HEK293 (cell line): ENCODE measurements at regions not wholly inside any gene's neighbourhood (a gene's known extent, or its start where the extent isn't known, plus 50 kb on each side); places are given as distances from the start of the nearest gene placed in this dataset.
A peak's percentile ranks its signal among the peaks of the same experiment; 100 is the strongest.

Experiments
- CTCF ChIA-PET: fragments of 350-600 bp; formaldehyde crosslinking; extraction: SDS; loops from one replicate; lab custom pipeline; 2021; ENCODE audit warnings: antibody characterized with exemption; lab: Yijun Ruan, JAX
- POLR2A ChIA-PET: fragments of 300-600 bp; formaldehyde crosslinking; extraction: SDS; loops from one replicate; lab custom pipeline; 2020; ENCODE audit warnings: antibody characterized with exemption, inconsistent platforms; lab: Yijun Ruan, JAX
- H3K27ac ChIP-seq: fragments of 200-500 bp; sonication (Bioruptor generic); 2 replicates; pipeline ENCODE4 v1.5.1; 2014; ENCODE audit warnings: low read depth, low read length, control low read depth, inconsistent platforms; ENCODE audit errors: extremely low read depth
- H3K36me3 ChIP-seq, 2 experiments: fragments of 200-500 bp in 1 of 2; sonication (Bioruptor generic) in 1 of 2; 1 replicate in 1 of 2; 2 replicates in 1 of 2; pipeline ENCODE4 v1.5.1; 2014 to 2017; ENCODE audit warnings: inconsistent platforms in 2 of 2, low read length in 2 of 2; ENCODE audit not compliant: control insufficient read depth in 2 of 2, insufficient read depth in 1 of 2
- H3K4me1 ChIP-seq: fragments of 200-500 bp; sonication (Bioruptor generic); 2 replicates; pipeline ENCODE4 v1.5.1; 2014; ENCODE audit warnings: mild to moderate bottlenecking, low read length, inconsistent platforms; ENCODE audit not compliant: control insufficient read depth, insufficient read depth
- H3K4me3 ChIP-seq: 2 replicates; pipeline ENCODE4 v1.5.1; 2011; ENCODE audit warnings: low read depth, mild to moderate bottlenecking, control low read depth, low read length, moderate library complexity
- H3K9me3 ChIP-seq: fragments of 200-500 bp; sonication (Bioruptor generic); 2 replicates; pipeline ENCODE4 v1.5.1; 2014; ENCODE audit warnings: low read depth, low read length, inconsistent platforms; ENCODE audit not compliant: control insufficient read depth, insufficient read depth
- FEZF1 ChIP-seq: fragments of 450-650 bp; formaldehyde crosslinking; IDR thresholded peaks from 2 replicates; pipeline ENCODE4 v1.5.1; 2016; ENCODE audit warnings: missing biosample characterization, missing genetic modification characterization
- PRDM6 ChIP-seq: fragments of 450-650 bp; formaldehyde crosslinking; IDR thresholded peaks from 2 replicates; pipeline ENCODE4 v1.5.1; 2017; ENCODE audit warnings: missing biosample characterization, missing genetic modification characterization
- TRIM28 ChIP-seq: IDR thresholded peaks from 2 replicates; pipeline ENCODE4 v1.6.1; 2011; ENCODE audit warnings: low read length, control low read depth, borderline replicate concordance
- ZBTB1 ChIP-seq: fragments of 450-650 bp; formaldehyde crosslinking; IDR thresholded peaks from 2 replicates; pipeline ENCODE4 v1.5.1; 2016; ENCODE audit warnings: missing biosample characterization, missing genetic modification characterization
- ZBTB20 ChIP-seq: fragments of 450-650 bp; formaldehyde crosslinking; IDR thresholded peaks from 2 replicates; pipeline ENCODE4 v1.5.1; 2016; ENCODE audit warnings: missing biosample characterization, missing genetic modification characterization
- ZFP41 ChIP-seq: fragments of 450-650 bp; formaldehyde crosslinking; IDR thresholded peaks from 2 replicates; pipeline ENCODE4 v1.5.1; 2016; ENCODE audit warnings: missing biosample characterization, missing genetic modification characterization, borderline replicate concordance
- ZNF174 ChIP-seq: fragments of 450-650 bp; formaldehyde crosslinking; IDR thresholded peaks from 2 replicates; pipeline ENCODE4 v1.5.0; 2017; ENCODE audit warnings: missing biosample characterization, mild to moderate bottlenecking, missing genetic modification characterization
- ZNF184 ChIP-seq: fragments of 450-650 bp; IDR thresholded peaks from 2 replicates; pipeline ENCODE4 v1.5.1; 2018; ENCODE audit warnings: missing biosample characterization, mild to moderate bottlenecking, missing genetic modification characterization
- ZNF248 ChIP-seq: fragments of 450-650 bp; formaldehyde crosslinking; IDR thresholded peaks from 2 replicates; pipeline ENCODE4 v1.5.1; 2017; ENCODE audit warnings: missing biosample characterization, missing genetic modification characterization
- ZNF571 ChIP-seq: fragments of 450-650 bp; formaldehyde crosslinking; IDR thresholded peaks from 2 replicates; pipeline ENCODE4 v1.5.0; 2017; ENCODE audit warnings: missing biosample characterization, missing genetic modification characterization
- ZNF580 ChIP-seq: fragments of 450-650 bp; formaldehyde crosslinking; IDR thresholded peaks from 2 replicates; pipeline ENCODE4 v1.5.1; 2016; ENCODE audit warnings: missing biosample characterization, missing genetic modification characterization
- ZNF660 ChIP-seq: fragments of 450-650 bp; IDR thresholded peaks from 2 replicates; pipeline ENCODE4 v1.5.1; 2018; ENCODE audit warnings: missing biosample characterization, mild to moderate bottlenecking, missing genetic modification characterization
- ZNF843 ChIP-seq: fragments of 450-650 bp; formaldehyde crosslinking; IDR thresholded peaks from 2 replicates; pipeline ENCODE4 v1.5.1; 2016; ENCODE audit warnings: missing biosample characterization, missing genetic modification characterization
- TF ChIP-seq, protein P1 (sequence below): fragments of 450-650 bp; formaldehyde crosslinking; IDR thresholded peaks from 2 replicates; pipeline ENCODE4 v1.5.1; 2016; ENCODE audit warnings: missing biosample characterization, missing genetic modification characterization
- TF ChIP-seq, protein P2 (sequence below): fragments of 450-650 bp; IDR thresholded peaks from 2 replicates; pipeline ENCODE4 v1.5.1; 2018; ENCODE audit warnings: missing biosample characterization, missing genetic modification characterization
- TF ChIP-seq, protein P3 (sequence below): fragments of 450-650 bp; formaldehyde crosslinking; conservative IDR thresholded peaks from 2 replicates; pipeline ENCODE4 v1.5.1; 2016; ENCODE audit warnings: low read depth, missing biosample characterization, missing genetic modification characterization

DNA sequence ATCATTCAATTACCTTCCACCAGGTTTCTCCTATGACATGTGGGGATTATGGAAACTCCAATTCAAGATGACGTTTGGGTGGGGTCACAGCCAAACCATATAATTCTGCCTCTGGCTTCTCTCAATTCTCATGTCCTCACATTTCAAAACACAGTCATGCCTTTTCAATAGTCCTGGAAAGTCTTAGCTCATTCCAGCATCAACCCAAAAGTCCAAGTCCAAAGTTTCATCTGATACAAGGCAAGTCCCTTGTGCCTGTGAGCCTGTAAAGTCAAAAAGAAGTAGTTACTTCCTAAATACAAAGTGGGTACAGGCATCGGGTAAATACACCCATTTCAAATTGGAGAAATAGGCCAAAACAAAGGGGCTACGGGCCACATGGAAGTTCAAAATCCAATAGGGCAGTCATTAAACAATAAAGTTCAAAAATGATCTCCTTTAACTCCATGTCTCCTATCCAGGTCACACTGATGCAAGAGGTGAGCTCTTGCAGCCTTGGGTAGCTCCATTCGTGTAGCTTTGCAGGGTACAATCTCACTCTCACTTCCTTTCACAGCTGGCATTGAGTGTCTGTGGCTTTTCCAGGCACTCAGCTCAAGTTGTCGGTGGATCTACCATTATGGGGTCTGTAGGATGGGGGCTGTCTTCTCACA is 112.9 kb downstream of the FCRL5 start:
- H3K9me3 ChIP-seq: no peaks in the 10 kb centered on the region
- TF ChIP-seq ZNF248 (tag by site-specific recombination) (no peak), ZBTB20 (tag by site-specific recombination) (no peak), ZNF571 (tag by site-specific recombination) (no peak)
- TF ChIP-seq, protein P1, sequence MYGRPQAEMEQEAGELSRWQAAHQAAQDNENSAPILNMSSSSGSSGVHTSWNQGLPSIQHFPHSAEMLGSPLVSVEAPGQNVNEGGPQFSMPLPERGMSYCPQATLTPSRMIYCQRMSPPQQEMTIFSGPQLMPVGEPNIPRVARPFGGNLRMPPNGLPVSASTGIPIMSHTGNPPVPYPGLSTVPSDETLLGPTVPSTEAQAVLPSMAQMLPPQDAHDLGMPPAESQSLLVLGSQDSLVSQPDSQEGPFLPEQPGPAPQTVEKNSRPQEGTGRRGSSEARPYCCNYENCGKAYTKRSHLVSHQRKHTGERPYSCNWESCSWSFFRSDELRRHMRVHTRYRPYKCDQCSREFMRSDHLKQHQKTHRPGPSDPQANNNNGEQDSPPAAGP (tag by site-specific recombination): no peak
- no peak overlapping the region for H3K4me3 ChIP-seq
- no peaks in the 10 kb centered on the region for H3K36me3 ChIP-seq
- POLR2A ChIA-PET: no interaction called here
- H3K4me1 ChIP-seq: no peaks in the 10 kb centered on the region
- CTCF ChIA-PET: interaction anchor here (0.6 to 1.1 kb wide), 2 partner anchors 47 to 50 kb away, joined by 3 to 5 read pairs; no protein-coding TSS in a partner anchor
- no peak overlapping the region for H3K27ac ChIP-seq

GRCh38 chr1:157438613-157439012 is 113.7 kb downstream of the FCRL5 start:
- TF ChIP-seq ZBTB1 (tag by site-specific recombination): no peak
- TF ChIP-seq ZFP41 (tag by site-specific recombination): no peak
- peak; percentile 51; the same call in 1 of the 2 replicates for TF ChIP-seq FEZF1 (tag by site-specific recombination)
- TF ChIP-seq ZNF660 (tag by site-specific recombination): no peak
- TF ChIP-seq, protein P2, sequence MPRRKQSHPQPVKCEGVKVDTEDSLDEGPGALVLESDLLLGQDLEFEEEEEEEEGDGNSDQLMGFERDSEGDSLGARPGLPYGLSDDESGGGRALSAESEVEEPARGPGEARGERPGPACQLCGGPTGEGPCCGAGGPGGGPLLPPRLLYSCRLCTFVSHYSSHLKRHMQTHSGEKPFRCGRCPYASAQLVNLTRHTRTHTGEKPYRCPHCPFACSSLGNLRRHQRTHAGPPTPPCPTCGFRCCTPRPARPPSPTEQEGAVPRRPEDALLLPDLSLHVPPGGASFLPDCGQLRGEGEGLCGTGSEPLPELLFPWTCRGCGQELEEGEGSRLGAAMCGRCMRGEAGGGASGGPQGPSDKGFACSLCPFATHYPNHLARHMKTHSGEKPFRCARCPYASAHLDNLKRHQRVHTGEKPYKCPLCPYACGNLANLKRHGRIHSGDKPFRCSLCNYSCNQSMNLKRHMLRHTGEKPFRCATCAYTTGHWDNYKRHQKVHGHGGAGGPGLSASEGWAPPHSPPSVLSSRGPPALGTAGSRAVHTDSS (tag by site-specific recombination): no peak
- TF ChIP-seq, protein P3, sequence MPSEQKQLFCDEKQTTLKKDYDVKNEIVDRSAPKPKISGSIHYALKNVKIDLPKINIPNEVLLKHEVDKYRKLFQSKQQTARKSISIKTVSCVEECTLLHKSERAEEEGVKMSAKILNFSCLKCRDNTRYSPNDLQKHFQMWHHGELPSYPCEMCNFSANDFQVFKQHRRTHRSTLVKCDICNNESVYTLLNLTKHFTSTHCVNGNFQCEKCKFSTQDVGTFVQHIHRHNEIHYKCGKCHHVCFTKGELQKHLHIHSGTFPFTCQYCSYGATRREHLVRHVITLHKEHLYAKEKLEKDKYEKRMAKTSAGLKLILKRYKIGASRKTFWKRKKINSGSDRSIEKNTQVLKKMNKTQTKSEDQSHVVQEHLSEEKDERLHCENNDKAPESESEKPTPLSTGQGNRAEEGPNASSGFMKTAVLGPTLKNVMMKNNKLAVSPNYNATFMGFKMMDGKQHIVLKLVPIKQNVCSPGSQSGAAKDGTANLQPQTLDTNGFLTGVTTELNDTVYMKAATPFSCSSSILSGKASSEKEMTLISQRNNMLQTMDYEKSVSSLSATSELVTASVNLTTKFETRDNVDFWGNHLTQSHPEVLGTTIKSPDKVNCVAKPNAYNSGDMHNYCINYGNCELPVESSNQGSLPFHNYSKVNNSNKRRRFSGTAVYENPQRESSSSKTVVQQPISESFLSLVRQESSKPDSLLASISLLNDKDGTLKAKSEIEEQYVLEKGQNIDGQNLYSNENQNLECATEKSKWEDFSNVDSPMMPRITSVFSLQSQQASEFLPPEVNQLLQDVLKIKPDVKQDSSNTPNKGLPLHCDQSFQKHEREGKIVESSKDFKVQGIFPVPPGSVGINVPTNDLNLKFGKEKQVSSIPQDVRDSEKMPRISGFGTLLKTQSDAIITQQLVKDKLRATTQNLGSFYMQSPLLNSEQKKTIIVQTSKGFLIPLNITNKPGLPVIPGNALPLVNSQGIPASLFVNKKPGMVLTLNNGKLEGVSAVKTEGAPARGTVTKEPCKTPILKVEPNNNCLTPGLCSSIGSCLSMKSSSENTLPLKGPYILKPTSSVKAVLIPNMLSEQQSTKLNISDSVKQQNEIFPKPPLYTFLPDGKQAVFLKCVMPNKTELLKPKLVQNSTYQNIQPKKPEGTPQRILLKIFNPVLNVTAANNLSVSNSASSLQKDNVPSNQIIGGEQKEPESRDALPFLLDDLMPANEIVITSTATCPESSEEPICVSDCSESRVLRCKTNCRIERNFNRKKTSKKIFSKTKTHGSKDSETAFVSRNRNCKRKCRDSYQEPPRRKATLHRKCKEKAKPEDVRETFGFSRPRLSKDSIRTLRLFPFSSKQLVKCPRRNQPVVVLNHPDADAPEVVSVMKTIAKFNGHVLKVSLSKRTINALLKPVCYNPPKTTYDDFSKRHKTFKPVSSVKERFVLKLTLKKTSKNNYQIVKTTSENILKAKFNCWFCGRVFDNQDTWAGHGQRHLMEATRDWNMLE (tag by site-specific recombination): no peak
- TF ChIP-seq TRIM28: no peak
- no peak for TF ChIP-seq ZNF174 (tag by site-specific recombination)
- peak; percentile 73 for TF ChIP-seq ZNF843 (tag by site-specific recombination)
- TF ChIP-seq ZNF184: no peak
- peak; percentile 72 for TF ChIP-seq PRDM6 (tag by site-specific recombination)
- 0 out of 2 replicates have a peak, but pooled peaks have one; percentile 29 for TF ChIP-seq ZNF580 (tag by site-specific recombination)
- CTCF ChIA-PET: interaction anchor here (0.6 kb wide), 1 partner anchor 50 kb away, joined by 5 read pairs; no protein-coding TSS in a partner anchor
- Histone ChIP-seq H3K36me3 (no peaks in the 10 kb centered on the region), H3K4me3 (no peak overlapping the region), H3K4me1 (no peaks in the 10 kb centered on the region), H3K27ac (no peak overlapping the region), H3K9me3 (no peaks in the 10 kb centered on the region)
- POLR2A ChIA-PET: no interaction called here
